Astrocyte of the spinal cord (primary cell): ENCODE measurements at regions not wholly inside any gene's neighbourhood (a gene's known extent, or its start where the extent isn't known, plus 50 kb on each side); places are given as distances from the start of the nearest gene placed in this dataset.

Experiments
- DNase-seq: peaks from one replicate; pipeline ENCODE4 v3.0.0; 2011; ENCODE audit warnings: low read depth, low spot score
- H3K4me3 ChIP-seq: 2 replicates; pipeline ENCODE4 v1.5.1; 2011; ENCODE audit warnings: low read depth, mild to moderate bottlenecking, low read length, moderate library complexity
- CTCF ChIP-seq: IDR thresholded peaks from 2 replicates; pipeline ENCODE4 v1.5.1; 2012; ENCODE audit warnings: low read depth, mild to moderate bottlenecking, low read length, inconsistent platforms
- in situ Hi-C: cut with HindIII; loops from 2 replicates; pipeline ENCODE4 v1.10.0; 2017; ENCODE audit warnings: low sequenced_read_pairs

- no peak overlapping the region for H3K4me3 ChIP-seq
- no peak for TF ChIP-seq CTCF
- DNase-seq, result no peak
- in situ Hi-C loops, result no loop called here
Observed at GRCh38 chr2:158042666-158043065, 59.0 kb upstream of the UPP2 start.

GRCh38 chr2:158042245-158042644 lies 59.4 kb upstream of the UPP2 start:
- no peak overlapping the region for H3K4me3 ChIP-seq
- TF ChIP-seq CTCF, result no peak
- in situ Hi-C loops, result no loop called here
- DNase-seq, result no peak

DNA sequence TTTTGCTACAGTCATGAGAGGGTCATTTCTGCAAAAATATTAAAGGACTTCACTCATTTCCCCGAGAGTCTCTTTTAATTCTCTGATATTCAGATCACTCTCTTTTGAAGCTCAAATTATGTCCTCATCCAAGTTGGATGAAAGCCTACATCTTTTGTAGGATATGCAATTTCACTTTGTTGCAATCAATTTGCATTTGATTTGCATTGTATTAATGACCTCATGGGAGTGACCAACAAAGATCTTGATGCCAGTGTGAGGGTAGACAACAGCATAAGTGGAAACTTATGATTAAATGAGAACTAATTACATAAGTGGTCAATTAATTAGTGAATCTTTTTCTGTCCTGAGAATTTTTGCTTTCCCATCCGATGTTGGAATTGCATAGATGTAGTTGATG lies 60.3 kb upstream of the UPP2 start:
- in situ Hi-C loops, result no loop called here
- no peak overlapping the region for H3K4me3 ChIP-seq
- TF ChIP-seq CTCF, result no peak
- no peak for DNase-seq

- H3K4me3 ChIP-seq, result no peak overlapping the region
- no peak for DNase-seq
- no peak for TF ChIP-seq CTCF
- in situ Hi-C loops, result no loop called here
Observed at GRCh38 chr2:158038901-158039300, 62.8 kb upstream of the UPP2 start.

DNA sequence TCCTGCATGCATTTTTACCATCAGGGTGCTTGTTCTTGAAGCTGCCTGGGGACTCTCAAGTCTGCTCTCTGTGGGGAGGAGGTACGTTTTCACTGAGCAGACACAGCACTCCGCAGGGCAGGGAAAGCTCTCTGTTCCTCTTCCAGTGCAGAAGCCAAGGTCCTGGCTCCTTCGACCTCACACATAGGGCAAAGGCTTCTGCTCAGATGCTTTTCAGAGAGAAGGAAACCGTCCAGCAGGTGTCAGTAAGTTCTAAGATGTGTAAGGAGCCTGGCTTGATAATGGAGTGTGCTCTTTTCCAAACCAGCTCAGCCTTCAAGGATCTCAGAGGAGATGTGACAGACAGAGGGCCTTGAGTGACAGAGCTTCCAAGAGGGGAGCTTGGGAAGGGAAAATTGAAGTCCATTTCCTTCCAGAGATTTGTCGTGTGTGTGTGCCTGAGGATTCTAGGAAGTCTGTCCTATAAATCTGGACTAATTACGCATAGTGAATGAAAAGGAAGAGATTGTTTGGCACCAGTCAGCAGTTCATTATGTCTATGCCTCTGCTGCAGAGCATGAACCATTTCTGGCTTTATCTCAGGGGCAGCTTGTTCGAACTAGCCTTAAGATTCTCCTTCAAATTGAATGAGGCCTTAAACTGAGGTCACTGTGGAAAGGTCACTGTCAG lies 67.3 kb upstream of the UPP2 start:
- peak; percentile 69 for DNase-seq
- in situ Hi-C loops, result no loop called here
- no peak overlapping the region for H3K4me3 ChIP-seq
- TF ChIP-seq CTCF, result peak; percentile 69

DNA sequence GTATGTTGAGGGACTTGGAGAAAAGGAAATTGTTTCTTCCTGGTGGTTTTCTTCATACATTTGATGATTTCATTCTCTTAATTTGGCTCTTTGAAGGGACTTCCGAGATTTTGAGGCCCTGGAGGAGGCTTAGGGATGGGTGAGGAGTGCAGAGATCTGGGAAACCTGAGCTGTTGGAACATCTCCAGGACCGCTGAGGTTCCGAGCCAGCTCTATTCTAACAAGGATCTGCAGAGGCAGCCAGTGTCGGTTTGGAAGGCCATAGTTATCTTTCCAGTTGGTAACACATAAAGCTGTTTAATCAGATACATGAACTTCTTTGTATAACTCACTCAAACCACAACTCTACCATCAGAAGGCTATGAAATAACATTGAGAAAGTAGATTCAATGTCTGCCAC lies 70.3 kb upstream of the UPP2 start:
- in situ Hi-C loops, result no loop called here
- TF ChIP-seq CTCF, result no peak
- DNase-seq, result no peak
- H3K4me3 ChIP-seq, result no peak overlapping the region
